Keratinocyte (primary cell): ENCODE measurements at regions not wholly inside any gene's neighbourhood (a gene's known extent, or its start where the extent isn't known, plus 50 kb on each side); places are given as distances from the start of the nearest gene placed in this dataset.

Source experiments
- DNase-seq: peaks from one replicate; pipeline ENCODE4 v3.0.0-alpha.2; 2011; ENCODE audit warnings: low read depth, missing footprints, low spot score
- FAIRE-seq: peaks from 2 replicates; lab custom pipeline; 2011; peaks lifted over from hg19 to GRCh38; lab: Jason Lieb, UNC
- H2AFZ ChIP-seq: 2 replicates; pipeline ENCODE4 v1.6.0; 2012; ENCODE audit warnings: low read length, control low read depth, inconsistent platforms; ENCODE audit not compliant: control insufficient read depth
- H3K27ac ChIP-seq: 2 replicates; pipeline ENCODE4 v1.5.1; 2011; ENCODE audit warnings: low read length; ENCODE audit not compliant: control insufficient read depth, insufficient read depth
- H3K27me3 ChIP-seq: 3 replicates; pipeline ENCODE4 v1.6.0; 2011; ENCODE audit warnings: low read length; ENCODE audit not compliant: control insufficient read depth, insufficient read depth; ENCODE audit errors: extremely low read depth
- H3K36me3 ChIP-seq, 2 experiments: 2 replicates in 1 of 2; 3 replicates in 1 of 2; pipeline ENCODE4 v1.5.1; 2011; ENCODE audit warnings: low read length in 2 of 2, mild to moderate bottlenecking in 1 of 2; ENCODE audit not compliant: control insufficient read depth in 2 of 2, insufficient read depth in 2 of 2; ENCODE audit errors: extremely low read depth in 1 of 2
- H3K4me1 ChIP-seq: 3 replicates; pipeline ENCODE4 v1.5.1; 2011; ENCODE audit warnings: low read length; ENCODE audit not compliant: control insufficient read depth, insufficient read depth; ENCODE audit errors: extremely low read depth
- H3K4me2 ChIP-seq: 3 replicates; pipeline ENCODE4 v1.6.0; 2011; ENCODE audit warnings: low read depth, low read length; ENCODE audit not compliant: control insufficient read depth, insufficient read depth; ENCODE audit errors: extremely low read depth
- H3K4me3 ChIP-seq, 3 experiments: fragments of 200-600 bp in 1 of 3; sonication (generic) in 1 of 3; 2 replicates in 2 of 3; 3 replicates in 1 of 3; pipeline ENCODE4 v1.5.1; 2011 to 2016; ENCODE audit warnings: low read length in 3 of 3, mild to moderate bottlenecking in 3 of 3, control low read depth in 2 of 3, inconsistent platforms in 1 of 3, low read depth in 1 of 3, mixed read lengths in 1 of 3, mixed run types in 1 of 3, moderate library complexity in 1 of 3; ENCODE audit not compliant: control insufficient read depth in 2 of 3, insufficient read depth in 2 of 3; ENCODE audit errors: extremely low read depth in 1 of 3
- H3K79me2 ChIP-seq: 2 replicates; pipeline ENCODE4 v1.6.0; 2012; ENCODE audit warnings: low read length; ENCODE audit not compliant: control insufficient read depth, insufficient read depth
- H3K9ac ChIP-seq: 3 replicates; pipeline ENCODE4 v1.6.0; 2011; ENCODE audit warnings: low read length; ENCODE audit not compliant: control insufficient read depth, insufficient read depth; ENCODE audit errors: extremely low read depth
- H3K9me1 ChIP-seq: 3 replicates; pipeline ENCODE4 v1.6.0; 2011; ENCODE audit warnings: low read length; ENCODE audit not compliant: control insufficient read depth, insufficient read depth; ENCODE audit errors: extremely low read depth
- H3K9me3 ChIP-seq: 2 replicates; pipeline ENCODE4 v1.5.1; 2012; ENCODE audit warnings: low read depth, low read length; ENCODE audit not compliant: control insufficient read depth
- H4K20me1 ChIP-seq: 3 replicates; pipeline ENCODE4 v1.6.0; 2011; ENCODE audit warnings: low read length; ENCODE audit not compliant: control insufficient read depth, insufficient read depth; ENCODE audit errors: extremely low read depth
- CTCF ChIP-seq, 3 experiments: IDR thresholded peaks in 1 of 3; conservative IDR thresholded peaks in 1 of 3; optimal IDR thresholded peaks in 1 of 3; 2 replicates in 2 of 3; 3 replicates in 1 of 3; pipeline versions ENCODE3 to v1.5.1; 2011; ENCODE audit warnings: low read length in 3 of 3, mild to moderate bottlenecking in 3 of 3, moderate library complexity in 2 of 3, control low read depth in 1 of 3, inconsistent platforms in 1 of 3; ENCODE audit not compliant: insufficient read depth in 2 of 3; ENCODE audit errors: extremely low read depth in 1 of 3
- EZH2 ChIP-seq: IDR thresholded peaks from one replicate; pipeline ENCODE4 v1.6.1; 2012; ENCODE audit warnings: inconsistent platforms, mild to moderate bottlenecking, low read length, moderate library complexity
- dilution Hi-C: fragments of 300-500 bp; cut with MboI; formaldehyde crosslinking; loops from one replicate; pipeline ENCODE4 v1.7.0; 2020; ENCODE audit warnings: low sequenced_read_pairs; ENCODE audit not compliant: extremely low pct_ligation_motif_present

- Histone ChIP-seq H4K20me1 (no peaks in the 10 kb centered on the region), H3K9me1 (no peaks in the 10 kb centered on the region), H3K9ac (no peak overlapping the region), H3K9me3 (no peaks in the 10 kb centered on the region), H3K4me1 (no peaks in the 10 kb centered on the region), H3K4me3 (no peak overlapping the region), H3K36me3 (no peaks in the 10 kb centered on the region), H3K4me2 (no peak overlapping the region), H2AFZ (no peak overlapping the region), H3K27me3 (peaks cover under 1% of the 10 kb centered on the region), H3K27ac (no peak overlapping the region), H3K79me2 (no peaks in the 10 kb centered on the region)
- FAIRE-seq, result no peak
- DNase-seq, result no peak
- dilution Hi-C loops, result no loop called here
- TF ChIP-seq EZH2, result no peak
- TF ChIP-seq CTCF (optimal IDR thresholded peaks at IDR 0.05 in 1 of 3, IDR thresholded peaks at IDR 0.05 in 1 of 3, conservative IDR thresholded peaks at IDR 0.05 in 1 of 3; ENCODE audit: extremely low read depth in 1 of 3, insufficient read depth in 2 of 3, low read length in 3 of 3), result no peak
Measured at GRCh38 chr1:226466296-226466695, 58.4 kb upstream of the PARP1 start.

GRCh38 chr1:226467443-226467842 lies 59.5 kb upstream of the PARP1 start:
- Histone ChIP-seq H2AFZ (no peak overlapping the region), H3K9me1 (no peaks in the 10 kb centered on the region), H3K79me2 (no peaks in the 10 kb centered on the region), H3K9ac (no peak overlapping the region), H3K36me3 (no peaks in the 10 kb centered on the region), H3K27ac (no peak overlapping the region), H3K27me3 (peaks cover 3% of the 10 kb centered on the region), H3K4me3 (no peak overlapping the region), H4K20me1 (no peaks in the 10 kb centered on the region), H3K9me3 (no peaks in the 10 kb centered on the region), H3K4me2 (no peak overlapping the region), H3K4me1 (no peaks in the 10 kb centered on the region)
- dilution Hi-C loops, result no loop called here
- DNase-seq, result no peak
- no peak for TF ChIP-seq CTCF (optimal IDR thresholded peaks at IDR 0.05 in 1 of 3, IDR thresholded peaks at IDR 0.05 in 1 of 3, conservative IDR thresholded peaks at IDR 0.05 in 1 of 3; ENCODE audit: extremely low read depth in 1 of 3, insufficient read depth in 2 of 3, low read length in 3 of 3)
- no peak for TF ChIP-seq EZH2
- no peak for FAIRE-seq
